AG09319 (cell line): ENCODE measurements at regions not wholly inside any gene's neighbourhood (a gene's known extent, or its start where the extent isn't known, plus 50 kb on each side); places are given as distances from the start of the nearest gene placed in this dataset.
A peak's percentile ranks its signal among the peaks of the same experiment; 100 is the strongest.
"Not testable (repeated sequence)": the region's sequence is repeated elsewhere in the genome, so short reads cannot be mapped to it uniquely, and the experiment has no call there.

Experiments
- DNase-seq: peaks from one replicate; pipeline ENCODE4 v3.0.0-alpha.2; 2010; ENCODE audit warnings: low read depth; ENCODE audit errors: extremely low read depth
- TF ChIP-seq, protein P1 (sequence below): IDR thresholded peaks from 2 replicates; pipeline ENCODE4 v1.5.1; 2011; ENCODE audit warnings: low read depth, mild to moderate bottlenecking, inconsistent platforms, low read length, moderate library complexity

DNA sequence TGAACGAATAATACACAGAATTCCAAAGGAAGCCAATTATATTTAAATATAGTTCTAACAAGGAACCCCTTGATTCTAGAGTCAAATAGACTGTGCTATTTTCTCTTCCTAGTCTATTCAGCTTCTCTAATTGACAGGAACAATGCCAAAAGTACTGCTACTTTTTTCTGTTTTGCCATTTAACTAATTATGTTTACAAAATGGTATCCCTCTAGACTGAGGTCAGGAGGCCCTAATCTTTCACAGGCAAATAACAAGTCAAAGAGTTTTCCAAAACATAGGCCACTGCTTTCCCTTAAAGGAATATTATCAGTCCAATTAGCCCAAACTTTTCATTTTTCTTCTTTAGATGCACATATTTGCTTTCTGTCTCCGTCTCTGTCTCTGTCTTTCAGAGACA, 539.3 kb downstream of the RFPL4B start:
- no peak for DNase-seq

DNA sequence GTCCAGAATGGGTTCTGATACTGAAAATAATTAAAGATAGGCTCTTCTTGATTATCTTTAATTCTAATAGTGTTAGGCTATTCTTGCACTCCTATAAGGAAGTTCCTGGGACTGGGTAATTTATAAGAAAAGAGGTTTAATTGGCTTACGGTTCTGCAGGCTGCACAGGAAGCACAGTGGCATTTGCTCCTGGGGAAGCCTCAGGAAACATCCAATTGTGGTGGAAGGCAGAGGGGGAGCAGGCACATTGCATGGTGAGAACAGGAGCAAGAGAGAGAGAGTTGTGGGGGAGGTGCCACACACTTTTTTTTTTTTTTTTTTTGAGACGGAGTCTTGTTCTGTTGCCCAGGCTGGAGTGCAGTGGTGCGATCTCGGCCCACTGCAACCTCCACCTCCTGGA, 540.3 kb downstream of the RFPL4B start:
- not testable (repeated sequence) for DNase-seq

More for the DNA sequence above, 539.3 kb downstream of the RFPL4B start:
- TF ChIP-seq, protein P1, sequence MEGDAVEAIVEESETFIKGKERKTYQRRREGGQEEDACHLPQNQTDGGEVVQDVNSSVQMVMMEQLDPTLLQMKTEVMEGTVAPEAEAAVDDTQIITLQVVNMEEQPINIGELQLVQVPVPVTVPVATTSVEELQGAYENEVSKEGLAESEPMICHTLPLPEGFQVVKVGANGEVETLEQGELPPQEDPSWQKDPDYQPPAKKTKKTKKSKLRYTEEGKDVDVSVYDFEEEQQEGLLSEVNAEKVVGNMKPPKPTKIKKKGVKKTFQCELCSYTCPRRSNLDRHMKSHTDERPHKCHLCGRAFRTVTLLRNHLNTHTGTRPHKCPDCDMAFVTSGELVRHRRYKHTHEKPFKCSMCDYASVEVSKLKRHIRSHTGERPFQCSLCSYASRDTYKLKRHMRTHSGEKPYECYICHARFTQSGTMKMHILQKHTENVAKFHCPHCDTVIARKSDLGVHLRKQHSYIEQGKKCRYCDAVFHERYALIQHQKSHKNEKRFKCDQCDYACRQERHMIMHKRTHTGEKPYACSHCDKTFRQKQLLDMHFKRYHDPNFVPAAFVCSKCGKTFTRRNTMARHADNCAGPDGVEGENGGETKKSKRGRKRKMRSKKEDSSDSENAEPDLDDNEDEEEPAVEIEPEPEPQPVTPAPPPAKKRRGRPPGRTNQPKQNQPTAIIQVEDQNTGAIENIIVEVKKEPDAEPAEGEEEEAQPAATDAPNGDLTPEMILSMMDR = no peak

DNA sequence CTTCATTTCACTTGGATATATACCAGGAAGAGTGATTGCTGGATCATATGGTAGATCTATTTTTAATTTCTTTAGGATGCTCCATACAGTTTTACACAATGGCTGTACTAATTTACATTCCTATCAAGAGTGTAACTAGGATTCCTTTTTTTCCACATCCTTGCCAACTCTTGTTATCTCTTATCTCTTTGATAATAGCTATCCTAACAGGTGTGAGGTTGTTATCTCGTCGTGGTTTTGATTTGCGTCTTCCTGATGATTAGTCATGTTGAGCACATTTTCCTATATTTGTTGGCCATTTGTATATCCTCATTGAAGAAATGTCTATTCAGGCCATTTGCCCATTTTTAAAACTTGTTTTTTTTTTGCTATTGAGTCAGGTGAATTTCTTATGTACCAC, 552.4 kb downstream of the RFPL4B start:
- TF ChIP-seq, protein P1 = no peak
- no peak for DNase-seq

DNA sequence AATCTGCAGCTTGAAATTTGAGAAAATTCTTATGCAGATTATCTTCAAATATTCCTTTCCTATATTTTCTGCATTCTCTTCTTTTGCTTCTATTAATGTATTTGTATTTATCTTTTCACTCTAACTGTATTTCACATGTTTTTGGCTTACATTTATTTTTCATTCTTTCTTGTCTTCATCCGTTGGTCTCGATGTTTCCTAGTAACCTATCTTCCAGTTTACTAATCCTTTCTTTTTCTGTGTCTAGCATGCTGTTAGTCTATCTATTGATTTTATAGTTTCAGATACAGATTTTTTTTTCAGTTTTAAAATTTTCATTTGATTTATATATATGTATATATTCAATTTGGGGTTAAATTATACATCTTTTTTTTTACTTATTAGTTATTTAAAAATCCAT, 556.2 kb downstream of the RFPL4B start:
- TF ChIP-seq, protein P1 = no peak
- no peak for DNase-seq

DNA sequence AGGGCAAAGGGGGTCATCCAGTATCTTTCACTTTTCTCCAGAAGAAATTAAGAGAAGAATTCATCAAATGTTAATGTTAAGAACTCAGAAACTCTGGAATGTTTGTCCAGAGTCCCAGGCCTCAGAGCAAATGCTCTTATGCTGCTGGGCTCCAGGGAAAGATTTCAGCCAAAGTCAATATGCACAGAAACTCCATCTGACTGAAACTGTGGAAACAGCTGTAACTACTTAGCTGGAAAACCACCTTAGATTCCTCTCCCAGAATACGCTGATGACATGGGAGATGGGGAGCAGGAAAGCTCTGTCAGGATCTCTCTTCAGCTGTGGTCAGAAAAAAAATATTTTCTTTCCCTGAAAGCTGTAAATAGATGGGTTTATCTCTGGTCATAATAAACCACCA, 559.6 kb downstream of the RFPL4B start:
- TF ChIP-seq, protein P1 = no peak
- DNase-seq = peak; percentile 75

DNA sequence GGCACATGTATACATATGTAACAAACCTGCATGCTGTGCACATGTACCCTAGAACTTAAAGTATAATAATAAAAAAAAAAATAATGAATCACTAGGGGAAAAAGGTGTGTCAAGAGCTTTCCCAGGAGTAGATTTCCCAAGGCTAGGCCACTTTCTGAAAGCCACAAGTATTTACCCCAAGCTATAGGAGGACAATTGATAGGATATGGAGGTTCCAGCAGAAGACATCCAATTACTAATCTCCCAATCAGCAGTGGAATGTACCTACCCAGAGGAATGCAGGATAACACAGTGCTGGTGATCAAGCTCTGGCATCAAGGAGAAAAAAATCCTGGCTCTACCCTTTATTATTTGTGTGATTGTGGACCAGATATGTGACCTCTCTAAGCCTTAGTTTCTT, 562.7 kb downstream of the RFPL4B start:
- TF ChIP-seq, protein P1 = no peak
- no peak for DNase-seq

DNA sequence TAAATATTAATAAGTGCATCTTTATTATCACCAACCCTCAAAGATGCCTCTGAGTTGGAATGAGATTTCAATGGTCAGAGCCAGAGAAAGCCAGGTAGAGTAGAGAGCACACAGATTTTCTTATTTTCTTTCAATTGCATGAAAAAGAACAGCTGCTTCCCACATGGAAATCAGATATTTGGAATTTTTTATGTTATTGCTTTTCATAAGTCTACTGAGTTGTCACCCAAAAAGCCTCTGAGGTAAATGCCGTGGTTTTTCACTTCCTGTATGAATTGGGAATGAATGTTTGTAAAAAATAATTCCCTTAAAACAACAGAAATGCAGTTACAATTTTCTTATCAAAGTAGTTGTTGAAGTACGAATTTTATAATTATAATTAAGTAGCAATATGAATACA, 563.1 kb downstream of the RFPL4B start:
- TF ChIP-seq, protein P1 = no peak
- peak; percentile 15 for DNase-seq

DNA sequence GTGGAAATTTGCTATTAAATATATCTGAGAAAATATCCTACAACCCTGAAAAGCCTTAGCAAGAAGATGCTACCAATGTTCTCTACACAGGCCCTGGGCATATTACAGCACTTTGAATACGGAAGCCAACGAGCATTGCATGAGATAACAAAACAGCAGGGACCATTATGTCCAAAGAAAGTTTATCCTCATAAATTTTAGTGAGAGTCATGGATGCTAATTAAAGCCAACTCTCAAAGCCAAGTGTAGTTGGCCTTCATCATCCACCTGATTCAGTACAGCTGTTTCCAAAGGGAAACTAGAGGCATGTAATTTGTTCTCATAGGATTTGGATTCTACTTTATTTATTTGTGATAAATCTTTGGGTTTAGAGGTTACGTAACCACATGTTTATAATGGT, 564.8 kb downstream of the RFPL4B start:
- DNase-seq = peak; percentile 45
- TF ChIP-seq, protein P1 = no peak
